ENCODE measurements at regions not wholly inside any gene's neighbourhood (a gene's known extent, or its start where the extent isn't known, plus 50 kb on each side); places are given as distances from the start of the nearest gene placed in this dataset.

GRCh38 chr6:146865756-146866379 lies 267.1 kb downstream of the ADGB start:
- DNase-seq, result no peak

GRCh38 chr6:146866731-146867414 lies 268.1 kb downstream of the ADGB start:
- no peak for DNase-seq

- no peak for DNase-seq
Measured at GRCh38 chr6:146868671-146869209, 270.0 kb downstream of the ADGB start.

GRCh38 chr6:146870760-146871159 lies 272.0 kb downstream of the ADGB start:
- no peak for DNase-seq

GRCh38 chr6:146871611-146872425 lies 273.0 kb downstream of the ADGB start:
- DNase-seq, result no peak

GRCh38 chr6:146872426-146872785 lies 273.6 kb downstream of the ADGB start:
- no peak for DNase-seq

- DNase-seq, result no peak
Measured at GRCh38 chr6:146874278-146875018, 275.7 kb downstream of the ADGB start.

GRCh38 chr6:146875927-146876270 lies 277.1 kb downstream of the ADGB start:
- no peak for DNase-seq

- no peak for DNase-seq
Measured at GRCh38 chr6:146876271-146877151, 277.7 kb downstream of the ADGB start.

- no peak for DNase-seq
Measured at GRCh38 chr6:146878168-146878951, 279.6 kb downstream of the ADGB start.

- DNase-seq, result no peak
Measured at GRCh38 chr6:146878952-146879340, 280.2 kb downstream of the ADGB start.

- DNase-seq, result no peak
Measured at GRCh38 chr6:146879406-146880117, 280.8 kb downstream of the ADGB start.

GRCh38 chr6:146881228-146882181 lies 282.7 kb downstream of the ADGB start:
- no peak for DNase-seq

GRCh38 chr6:146883640-146884531 lies 285.1 kb downstream of the ADGB start:
- no peak for DNase-seq

- no peak for DNase-seq
Measured at GRCh38 chr6:146884728-146885127, 286.0 kb downstream of the ADGB start.

GRCh38 chr6:146885708-146886457 lies 287.1 kb downstream of the ADGB start:
- DNase-seq, result no peak

Measured in NCI-H2029 treated with DMSO at 0.1 percent for 48 hours (cell line).